ENCODE measurements at regions not wholly inside any gene's neighbourhood (a gene's known extent, or its start where the extent isn't known, plus 50 kb on each side); places are given as distances from the start of the nearest gene placed in this dataset.

GRCh38 chr5:38723426-38723825 lies 122.4 kb upstream of the OSMR start:
- no peak for DNase-seq (ENCODE audit: low read depth in 1 of 2, low spot score in 2 of 2)
- no peaks in the 10 kb centered on the region for H3K27me3 ChIP-seq (replicated peaks)
- no peak overlapping the region for H3K4me3 ChIP-seq
- no peak overlapping the region for H3K27ac ChIP-seq
- H3K36me3 ChIP-seq, result no peaks in the 10 kb centered on the region
- H3K9me3 ChIP-seq (replicated peaks), result no peaks in the 10 kb centered on the region
- peaks cover 45% of the 10 kb centered on the region for H3K4me1 ChIP-seq (replicated peaks)

DNA sequence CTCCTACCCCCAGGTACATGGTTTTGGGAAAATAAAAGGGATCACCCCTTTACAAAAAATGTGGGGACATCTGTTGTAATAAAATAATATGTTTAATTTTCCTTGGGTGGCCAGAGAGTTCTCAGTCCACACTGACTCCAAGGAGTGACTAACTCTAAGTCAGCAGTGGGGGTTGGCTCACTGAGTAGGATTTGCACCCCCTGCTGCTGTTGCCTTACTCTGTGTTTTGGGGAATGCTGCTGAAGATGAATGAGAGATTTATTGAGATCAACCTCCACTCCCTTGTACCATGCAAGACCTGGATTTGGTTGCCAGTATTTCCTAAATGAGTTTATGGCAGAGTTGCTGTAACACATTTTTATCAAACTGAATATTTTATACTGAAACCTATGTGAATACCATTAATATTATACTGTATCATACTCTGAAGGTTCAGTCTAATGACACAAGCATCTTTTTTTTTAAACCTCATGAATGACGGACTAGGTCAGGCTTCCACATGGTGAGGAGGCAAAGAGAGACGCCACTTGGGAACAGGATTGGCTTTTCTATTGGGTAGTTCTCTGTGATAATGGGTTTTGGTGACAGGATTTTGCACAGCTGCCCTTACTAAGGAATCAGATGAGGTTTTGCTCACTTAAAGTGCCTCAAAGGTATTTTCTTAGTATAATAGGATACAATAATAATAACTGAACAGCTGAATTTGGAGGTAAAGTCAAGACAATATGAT lies 121.3 kb upstream of the OSMR start:
- Histone ChIP-seq H3K27ac (peak overlapping the region; percentile 11; the same call in 1 of the 2 replicates), H3K4me3 (no peak overlapping the region), H3K9me3 (replicated peaks) (no peaks in the 10 kb centered on the region), H3K36me3 (no peaks in the 10 kb centered on the region), H3K27me3 (replicated peaks) (no peaks in the 10 kb centered on the region), H3K4me1 (replicated peaks) (peaks cover 41% of the 10 kb centered on the region)
- peak; percentile 60 to 61 for DNase-seq (ENCODE audit: low read depth in 1 of 2, low spot score in 2 of 2)

GRCh38 chr5:38725371-38725865 lies 120.4 kb upstream of the OSMR start:
- peaks cover 31% of the 10 kb centered on the region for H3K4me1 ChIP-seq (replicated peaks)
- no peaks in the 10 kb centered on the region for H3K36me3 ChIP-seq
- no peaks in the 10 kb centered on the region for H3K27me3 ChIP-seq (replicated peaks)
- no peak overlapping the region for H3K27ac ChIP-seq
- no peak for DNase-seq (ENCODE audit: low read depth in 1 of 2, low spot score in 2 of 2)
- H3K9me3 ChIP-seq (replicated peaks), result no peaks in the 10 kb centered on the region
- no peak overlapping the region for H3K4me3 ChIP-seq

- no peak for DNase-seq (ENCODE audit: low read depth in 1 of 2, low spot score in 2 of 2)
- H3K4me3 ChIP-seq, result no peak overlapping the region
Observed at GRCh38 chr5:38726279-38726678, 119.5 kb upstream of the OSMR start.

GRCh38 chr5:38728029-38728428 lies 117.8 kb upstream of the OSMR start:
- DNase-seq (ENCODE audit: low read depth in 1 of 2, low spot score in 2 of 2), result no peak
- H3K9me3 ChIP-seq (replicated peaks), result no peaks in the 10 kb centered on the region
- H3K4me1 ChIP-seq (replicated peaks), result peaks cover 28% of the 10 kb centered on the region
- H3K36me3 ChIP-seq, result no peaks in the 10 kb centered on the region
- H3K27ac ChIP-seq, result no peak overlapping the region
- no peaks in the 10 kb centered on the region for H3K27me3 ChIP-seq (replicated peaks)
- no peak overlapping the region for H3K4me3 ChIP-seq

More at GRCh38 chr5:38726279-38726678, 119.5 kb upstream of the OSMR start:
- H3K9me3 ChIP-seq (replicated peaks), result no peaks in the 10 kb centered on the region
- no peak overlapping the region for H3K27ac ChIP-seq
- H3K4me1 ChIP-seq (replicated peaks), result peaks cover 28% of the 10 kb centered on the region
- no peaks in the 10 kb centered on the region for H3K36me3 ChIP-seq
- no peaks in the 10 kb centered on the region for H3K27me3 ChIP-seq (replicated peaks)

GRCh38 chr5:38731461-38731860 lies 114.4 kb upstream of the OSMR start:
- no peak for DNase-seq (ENCODE audit: low read depth in 1 of 2, low spot score in 2 of 2)
- H3K9me3 ChIP-seq (replicated peaks), result no peaks in the 10 kb centered on the region
- no peaks in the 10 kb centered on the region for H3K36me3 ChIP-seq
- H3K4me3 ChIP-seq, result no peak overlapping the region
- H3K27ac ChIP-seq, result no peak overlapping the region
- H3K27me3 ChIP-seq (replicated peaks), result no peaks in the 10 kb centered on the region
- peaks cover 9% of the 10 kb centered on the region; the same call in 1 of the 2 replicates for H3K4me1 ChIP-seq (replicated peaks)

DNA sequence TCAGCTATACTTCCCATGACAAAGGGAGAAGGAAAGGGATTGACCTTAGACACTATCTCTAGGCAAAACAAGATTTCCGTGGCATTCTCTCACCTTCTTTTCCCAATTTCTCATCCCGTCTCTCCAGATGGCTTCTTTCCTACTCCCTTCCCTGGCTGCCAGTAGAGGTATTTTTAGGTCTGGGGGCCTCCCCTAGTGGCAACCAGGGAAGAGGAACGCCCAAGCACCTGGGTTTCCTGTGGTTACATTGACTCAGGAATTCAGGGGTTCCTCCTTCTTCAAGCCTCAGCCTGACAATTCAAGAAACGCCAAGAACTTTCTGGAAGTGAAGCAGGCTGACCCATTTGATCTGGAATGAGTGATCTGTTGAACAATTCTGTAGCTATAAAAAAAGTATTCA lies 111.5 kb upstream of the OSMR start:
- DNase-seq (ENCODE audit: low read depth in 1 of 2, low spot score in 2 of 2), result no peak
- H3K4me1 ChIP-seq (replicated peaks), result peaks cover 5% of the 10 kb centered on the region
- H3K4me3 ChIP-seq, result no peak overlapping the region
- no peaks in the 10 kb centered on the region for H3K9me3 ChIP-seq (replicated peaks)
- no peaks in the 10 kb centered on the region for H3K36me3 ChIP-seq
- no peaks in the 10 kb centered on the region for H3K27me3 ChIP-seq (replicated peaks)
- H3K27ac ChIP-seq, result no peak overlapping the region

DNA sequence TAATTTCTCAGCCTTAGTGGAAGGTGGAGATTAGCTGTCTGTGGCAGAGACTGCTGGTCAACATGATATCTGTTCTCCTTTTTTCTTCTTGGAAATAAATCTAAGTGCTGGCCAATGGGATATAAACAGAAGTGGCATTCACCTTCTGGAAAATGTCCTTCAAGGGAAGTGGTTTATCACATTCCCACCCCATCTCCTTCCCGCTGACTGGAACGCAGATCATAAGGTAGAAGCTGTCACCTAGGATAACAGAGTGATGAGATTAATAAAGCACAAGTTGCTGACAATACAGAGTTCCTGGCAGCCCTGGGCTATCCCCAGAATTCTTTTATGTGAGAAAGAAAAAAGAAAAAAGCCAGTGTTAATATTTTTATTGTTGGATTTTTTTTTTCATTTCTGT lies 109.7 kb upstream of the OSMR start:
- H3K4me1 ChIP-seq (replicated peaks), result peaks cover 6% of the 10 kb centered on the region
- no peaks in the 10 kb centered on the region for H3K27me3 ChIP-seq (replicated peaks)
- H3K4me3 ChIP-seq, result no peak overlapping the region
- no peaks in the 10 kb centered on the region for H3K36me3 ChIP-seq
- DNase-seq (ENCODE audit: low read depth in 1 of 2, low spot score in 2 of 2), result no peak
- no peaks in the 10 kb centered on the region for H3K9me3 ChIP-seq (replicated peaks)
- H3K27ac ChIP-seq, result no peak overlapping the region

DNA sequence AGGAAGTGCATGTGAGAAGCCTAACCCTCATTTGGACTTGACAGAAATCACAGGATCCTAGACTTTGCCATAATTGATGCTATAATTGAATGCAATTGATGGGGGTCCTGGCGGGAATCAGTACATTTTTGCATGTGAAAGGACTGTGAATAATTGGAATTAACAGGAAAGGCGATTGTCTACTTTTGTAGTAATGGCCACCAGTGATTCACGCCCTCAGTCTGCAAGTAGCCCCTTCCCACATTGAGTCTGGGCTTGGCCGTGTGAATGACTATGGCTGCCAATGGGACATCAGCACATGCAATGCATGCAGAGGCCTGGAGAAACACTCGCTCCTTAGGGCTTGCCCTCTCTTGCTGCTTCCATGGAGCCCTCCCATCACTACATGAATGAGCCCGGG lies 107.8 kb upstream of the OSMR start:
- DNase-seq (ENCODE audit: low read depth in 1 of 2, low spot score in 2 of 2), result no peak
- H3K9me3 ChIP-seq (replicated peaks), result no peaks in the 10 kb centered on the region
- H3K27me3 ChIP-seq (replicated peaks), result no peaks in the 10 kb centered on the region
- no peak overlapping the region for H3K27ac ChIP-seq
- peaks cover 6% of the 10 kb centered on the region for H3K4me1 ChIP-seq (replicated peaks)
- H3K36me3 ChIP-seq, result no peaks in the 10 kb centered on the region
- no peak overlapping the region for H3K4me3 ChIP-seq

- peak in 1 of 2 experiments; percentile 46 for DNase-seq (ENCODE audit: low read depth in 1 of 2, low spot score in 2 of 2)
- H3K27me3 ChIP-seq (replicated peaks), result no peaks in the 10 kb centered on the region
Observed at GRCh38 chr5:38739011-38739704, 106.7 kb upstream of the OSMR start.

GRCh38 chr5:38739705-38740045 lies 106.1 kb upstream of the OSMR start:
- H3K27ac ChIP-seq, result no peak overlapping the region
- H3K4me3 ChIP-seq, result no peak overlapping the region
- no peak for DNase-seq (ENCODE audit: low read depth in 1 of 2, low spot score in 2 of 2)

More at GRCh38 chr5:38739011-38739704, 106.7 kb upstream of the OSMR start:
- peaks cover 6% of the 10 kb centered on the region for H3K4me1 ChIP-seq (replicated peaks)
- no peaks in the 10 kb centered on the region for H3K36me3 ChIP-seq
- H3K27ac ChIP-seq, result peak overlapping the region; percentile 0; the same call in 1 of the 2 replicates
- H3K4me3 ChIP-seq, result no peak overlapping the region
- peaks cover 9% of the 10 kb centered on the region; the same call in 1 of the 2 replicates for H3K9me3 ChIP-seq (replicated peaks)

GRCh38 chr5:38742821-38743220 lies 103.0 kb upstream of the OSMR start:
- no peaks in the 10 kb centered on the region for H3K27me3 ChIP-seq (replicated peaks)
- DNase-seq (ENCODE audit: low read depth in 1 of 2, low spot score in 2 of 2), result no peak
- peaks cover 6% of the 10 kb centered on the region for H3K4me1 ChIP-seq (replicated peaks)
- H3K9me3 ChIP-seq (replicated peaks), result peaks cover 9% of the 10 kb centered on the region; the same call in 1 of the 2 replicates
- H3K36me3 ChIP-seq, result no peaks in the 10 kb centered on the region
- H3K4me3 ChIP-seq, result no peak overlapping the region
- no peak overlapping the region for H3K27ac ChIP-seq

More at GRCh38 chr5:38739705-38740045, 106.1 kb upstream of the OSMR start:
- Histone ChIP-seq H3K27me3 (replicated peaks) (no peaks in the 10 kb centered on the region), H3K36me3 (no peaks in the 10 kb centered on the region), H3K4me1 (replicated peaks) (peaks cover 6% of the 10 kb centered on the region), H3K9me3 (replicated peaks) (peaks cover 9% of the 10 kb centered on the region; the same call in 1 of the 2 replicates)

DNA sequence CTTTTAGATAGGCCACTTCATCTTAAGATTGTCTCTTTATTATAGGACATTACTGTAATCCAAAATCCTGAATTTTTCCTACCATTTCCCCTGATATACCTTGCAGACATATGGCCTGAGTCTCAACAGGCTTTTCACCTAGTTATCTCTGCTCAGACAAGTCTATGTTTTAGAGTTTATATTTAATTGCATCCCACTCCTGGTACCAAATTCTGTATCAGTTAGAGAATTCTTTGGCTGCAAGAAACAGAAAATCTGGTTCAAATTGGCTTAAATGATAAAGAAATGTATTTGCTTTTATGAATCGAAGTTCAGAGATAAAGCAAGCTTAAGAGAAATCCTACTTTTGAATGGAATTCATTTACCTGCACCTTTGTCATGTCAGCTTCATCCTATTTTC lies 102.2 kb upstream of the OSMR start:
- no peak for DNase-seq (ENCODE audit: low read depth in 1 of 2, low spot score in 2 of 2)
- no peak overlapping the region for H3K27ac ChIP-seq
- peaks cover 6% of the 10 kb centered on the region for H3K4me1 ChIP-seq (replicated peaks)
- no peaks in the 10 kb centered on the region for H3K27me3 ChIP-seq (replicated peaks)
- peaks cover 9% of the 10 kb centered on the region; the same call in 1 of the 2 replicates for H3K9me3 ChIP-seq (replicated peaks)
- H3K36me3 ChIP-seq, result no peaks in the 10 kb centered on the region
- H3K4me3 ChIP-seq, result no peak overlapping the region

Measured in SJSA1 (cell line).